UCSD-AML1 (cell line): ENCODE measurements at regions not wholly inside any gene's neighbourhood (a gene's known extent, or its start where the extent isn't known, plus 50 kb on each side); places are given as distances from the start of the nearest gene placed in this dataset.
"Not testable (repeated sequence)": the region's sequence is repeated elsewhere in the genome, so short reads cannot be mapped to it uniquely, and the experiment has no call there.

Experiments
- DNase-seq: peaks from one replicate; lab custom pipeline; 2025; ENCODE audit not compliant: unreplicated experiment; lab: John Stamatoyannopoulos, UW

GRCh38 chr1:58931024-58931423 is 147.2 kb upstream of the JUN start:
- DNase-seq = no peak

GRCh38 chr1:58931756-58932155 is 147.9 kb upstream of the JUN start:
- DNase-seq = no peak

GRCh38 chr1:58932859-58933598 is 149.2 kb upstream of the JUN start:
- DNase-seq = peak; percentile 24

GRCh38 chr1:58933599-58933926 is 149.7 kb upstream of the JUN start:
- no peak for DNase-seq

GRCh38 chr1:58934706-58935105 is 150.9 kb upstream of the JUN start:
- no peak for DNase-seq

DNA sequence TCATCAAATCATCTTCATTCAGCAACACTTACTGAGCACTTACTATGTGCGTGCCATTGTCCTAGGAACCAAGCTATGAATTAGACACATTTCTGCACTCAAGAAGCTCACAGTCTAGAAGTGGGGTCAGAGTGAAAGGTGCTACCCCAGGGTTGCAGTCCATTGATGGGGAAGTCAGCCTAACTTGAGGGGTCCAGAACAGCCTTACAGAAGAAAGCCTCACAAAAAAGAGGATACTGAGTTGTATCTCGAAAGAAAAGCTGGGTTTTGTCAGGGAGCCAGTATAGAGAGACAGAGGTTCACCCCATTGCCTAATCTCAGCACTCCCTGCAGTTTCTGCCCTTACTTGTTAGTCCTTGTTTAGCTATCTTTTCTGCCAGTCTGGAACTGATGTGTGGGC is 153.1 kb upstream of the JUN start:
- no peak for DNase-seq

DNA sequence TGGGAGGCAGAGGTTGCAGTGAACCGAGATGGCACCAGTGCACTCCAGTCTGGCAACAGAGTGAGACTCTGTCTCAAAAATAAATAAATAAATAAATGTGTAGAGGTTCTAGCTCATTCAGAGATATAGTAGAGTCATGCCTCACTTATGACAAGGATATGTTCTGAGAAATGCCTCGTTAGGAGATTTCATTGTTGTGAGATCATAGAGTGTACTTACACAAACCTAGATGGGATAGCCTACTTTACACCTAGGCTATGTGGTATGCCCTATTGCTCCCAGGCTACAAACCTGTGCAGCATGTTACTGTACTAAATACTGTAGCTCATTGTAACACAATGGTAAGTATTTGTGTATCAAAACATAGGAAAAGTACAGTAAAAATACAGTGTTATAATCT is 155.3 kb upstream of the JUN start:
- DNase-seq = no peak

GRCh38 chr1:58939666-58940370 is 156.0 kb upstream of the JUN start:
- no peak for DNase-seq

DNA sequence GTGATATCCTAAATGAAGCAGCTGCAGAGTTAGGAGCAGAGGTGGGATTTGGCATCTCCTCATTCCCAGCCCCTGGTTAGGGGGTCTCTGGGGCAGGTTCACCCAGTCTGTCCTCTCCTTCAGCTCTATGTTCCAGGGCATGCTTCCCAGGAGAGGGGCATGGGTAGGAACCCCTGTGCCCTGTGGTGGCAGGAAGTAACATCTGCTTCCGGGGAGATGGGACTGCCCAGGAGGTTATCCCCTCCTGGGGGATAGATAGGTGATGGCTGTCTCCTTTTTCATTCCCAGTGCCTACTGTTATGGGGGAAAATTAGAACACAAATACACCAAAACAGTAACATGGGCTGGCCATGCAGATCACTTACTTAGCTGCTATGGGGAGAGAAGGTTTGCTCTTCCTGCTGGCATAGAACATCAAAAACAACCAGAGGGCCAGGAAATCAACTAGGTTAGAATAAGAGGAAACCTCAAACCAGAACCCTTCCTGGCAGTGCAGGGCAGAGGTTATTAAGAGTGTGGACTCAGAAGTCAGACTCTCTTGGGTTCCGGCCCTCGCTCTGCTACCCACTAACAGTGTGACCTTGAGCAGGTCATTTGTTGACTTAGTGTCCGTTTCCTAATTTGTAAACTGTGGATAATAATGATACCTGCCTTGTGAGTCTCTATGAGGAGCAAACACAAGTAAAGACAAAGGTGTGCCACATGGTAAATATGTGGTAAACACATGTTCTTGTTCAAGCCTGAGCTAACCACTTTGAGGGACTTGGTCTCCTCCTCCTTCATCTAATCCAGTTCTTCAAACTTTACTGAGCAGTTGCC is 157.8 kb upstream of the JUN start:
- peak; percentile 32 for DNase-seq

- DNase-seq = no peak
Measured at GRCh38 chr1:58942759-58943191, 158.9 kb upstream of the JUN start.

DNA sequence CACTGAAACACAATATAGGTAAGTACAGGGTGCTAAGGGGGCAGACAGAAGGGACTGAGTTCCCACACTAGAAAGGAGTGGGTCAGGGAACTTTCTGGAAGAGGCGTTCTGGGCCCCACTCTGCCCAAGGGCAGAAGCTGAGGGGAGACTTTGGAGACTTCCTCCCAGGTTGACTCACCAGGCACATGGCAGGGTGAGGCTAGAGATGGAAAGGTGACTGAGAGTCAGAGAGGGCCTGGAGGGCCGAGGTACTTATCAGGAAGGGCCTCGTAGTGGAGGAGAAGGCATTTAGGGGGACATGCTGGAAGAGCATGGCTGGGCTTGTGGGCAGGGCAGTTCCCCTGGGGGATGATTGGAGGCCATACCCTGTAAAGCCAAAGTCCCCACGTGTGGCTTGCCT is 159.9 kb upstream of the JUN start:
- DNase-seq = no peak

- DNase-seq = no peak
Measured at GRCh38 chr1:58944439-58944838, 160.6 kb upstream of the JUN start.

DNA sequence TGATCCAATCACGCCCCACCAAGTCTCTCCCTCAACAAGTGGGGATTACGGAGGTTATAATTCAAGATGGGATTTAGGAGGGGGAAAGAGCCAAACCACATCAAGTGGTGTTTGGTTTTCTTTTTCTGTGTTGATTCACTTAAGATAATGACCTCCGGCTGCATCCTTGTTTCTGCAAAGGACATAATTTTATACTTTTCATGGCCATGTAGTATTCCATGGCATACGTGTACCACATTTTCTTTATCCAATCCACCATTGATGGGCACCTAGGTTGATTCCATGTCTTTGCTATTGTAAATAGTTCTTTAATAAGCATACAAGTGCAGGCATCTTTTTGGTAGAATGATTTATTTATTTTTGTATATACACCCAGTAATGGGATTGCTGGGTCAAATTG is 162.5 kb upstream of the JUN start:
- no peak for DNase-seq

GRCh38 chr1:58948671-58949070 is 164.8 kb upstream of the JUN start:
- DNase-seq = no peak

- DNase-seq = no peak
Measured at GRCh38 chr1:58949551-58950220, 165.8 kb upstream of the JUN start.

DNA sequence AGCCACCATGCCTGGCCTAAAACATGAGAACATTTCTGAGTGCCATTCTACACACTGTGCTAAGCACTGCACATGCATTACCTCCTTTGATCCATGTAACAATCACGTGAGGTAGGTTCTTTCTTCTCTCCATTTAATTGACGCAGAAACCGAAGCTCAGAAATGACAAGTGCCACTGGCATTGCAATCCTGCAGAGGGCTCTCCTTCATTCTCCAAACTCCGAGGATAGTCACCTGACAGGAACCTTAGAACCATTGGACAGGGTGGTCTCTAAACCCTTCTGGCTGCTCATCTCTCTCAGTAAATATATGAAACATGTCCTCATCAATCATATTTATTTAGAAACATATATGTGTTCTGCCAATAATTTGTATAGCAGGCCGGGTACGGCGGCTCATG is 167.1 kb upstream of the JUN start:
- DNase-seq = no peak

GRCh38 chr1:58953951-58954350 is 170.1 kb upstream of the JUN start:
- DNase-seq = not testable (repeated sequence)

DNA sequence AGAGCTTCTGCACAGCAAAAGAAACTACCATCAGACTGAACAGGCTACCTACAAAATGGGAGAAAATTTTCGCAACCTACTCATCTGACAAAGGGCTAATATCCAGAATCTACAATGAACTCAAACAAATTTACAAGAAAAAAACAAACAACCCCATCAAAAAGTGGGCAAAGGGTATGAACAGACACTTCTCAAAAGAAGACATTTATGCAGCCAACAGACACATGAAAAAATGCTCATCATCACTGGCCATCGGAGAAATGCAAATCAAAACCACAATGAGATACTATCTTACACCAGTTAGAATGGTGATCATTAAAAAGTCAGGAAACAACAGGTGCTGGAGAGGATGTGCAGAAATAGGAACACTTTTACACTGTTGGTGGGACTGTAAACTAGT is 179.4 kb upstream of the JUN start:
- DNase-seq = not testable (repeated sequence)

DNA sequence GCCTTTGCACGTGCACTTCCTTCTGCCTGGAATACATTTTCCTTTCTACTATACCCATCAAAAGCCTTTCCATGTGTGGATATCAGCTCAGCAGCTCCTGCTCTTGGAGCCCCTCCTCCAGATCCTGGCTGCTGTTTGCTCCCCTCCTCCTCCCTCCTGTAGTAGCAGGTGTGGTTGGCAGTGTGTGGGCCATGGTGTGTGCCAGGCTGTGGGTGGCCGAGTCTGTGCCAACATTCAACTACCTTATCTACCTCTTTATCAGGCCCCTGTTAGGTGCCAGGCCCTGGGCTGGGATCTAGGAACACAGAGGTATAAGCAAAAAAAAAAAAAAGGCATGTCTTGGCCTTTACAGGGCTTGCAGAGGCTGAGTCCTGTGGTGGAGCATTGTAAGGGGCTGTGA is 180.6 kb upstream of the JUN start:
- DNase-seq = no peak

GRCh38 chr1:58964880-58965279 is 181.0 kb upstream of the JUN start:
- no peak for DNase-seq

- DNase-seq = no peak
Measured at GRCh38 chr1:58966103-58966916, 182.5 kb upstream of the JUN start.
